ENCODE measurements at regions not wholly inside any gene's neighbourhood (a gene's known extent, or its start where the extent isn't known, plus 50 kb on each side); places are given as distances from the start of the nearest gene placed in this dataset.
"Not testable (repeated sequence)": the region's sequence is repeated elsewhere in the genome, so short reads cannot be mapped to it uniquely, and the experiment has no call there.

- DNase-seq, result no peak
Measured at GRCh38 chr1:235059221-235059620, 69.4 kb downstream of the TOMM20 start.

GRCh38 chr1:235058695-235059094 is 69.9 kb downstream of the TOMM20 start:
- DNase-seq, result no peak

GRCh38 chr1:235057385-235058306 is 71.0 kb downstream of the TOMM20 start:
- DNase-seq, result no peak

GRCh38 chr1:235056937-235057336 is 71.7 kb downstream of the TOMM20 start:
- DNase-seq, result no peak

GRCh38 chr1:235054936-235055335 is 73.7 kb downstream of the TOMM20 start:
- no peak for DNase-seq

- no peak for DNase-seq
Measured at GRCh38 chr1:235054466-235054865, 74.2 kb downstream of the TOMM20 start.

- DNase-seq, result no peak
Measured at GRCh38 chr1:235052067-235053008, 76.3 kb downstream of the TOMM20 start.

GRCh38 chr1:235051521-235051920 is 77.1 kb downstream of the TOMM20 start:
- DNase-seq, result peak; percentile 54

- peak; percentile 56 for DNase-seq
Measured at GRCh38 chr1:235050911-235051360, 77.7 kb downstream of the TOMM20 start.

GRCh38 chr1:235049716-235050378 is 78.8 kb downstream of the TOMM20 start:
- DNase-seq, result not testable (repeated sequence)

GRCh38 chr1:235049217-235049616 is 79.4 kb downstream of the TOMM20 start:
- DNase-seq, result no peak

- DNase-seq, result no peak
Measured at GRCh38 chr1:235047331-235047871, 81.2 kb downstream of the TOMM20 start.

GRCh38 chr1:235045921-235046601 is 82.6 kb downstream of the TOMM20 start:
- DNase-seq, result no peak

GRCh38 chr1:235045034-235045690 is 83.5 kb downstream of the TOMM20 start:
- DNase-seq, result no peak

- no peak for DNase-seq
Measured at GRCh38 chr1:235043234-235043633, 85.4 kb downstream of the TOMM20 start.

GRCh38 chr1:235038701-235039100 is 89.9 kb downstream of the TOMM20 start:
- no peak for DNase-seq

- DNase-seq, result no peak
Measured at GRCh38 chr1:235035928-235036327, 92.7 kb downstream of the TOMM20 start.

- no peak for DNase-seq
Measured at GRCh38 chr1:235030919-235031596, 97.6 kb downstream of the TOMM20 start.

GRCh38 chr1:235027862-235028250 is 100.8 kb downstream of the TOMM20 start:
- no peak for DNase-seq

GRCh38 chr1:235027076-235027861 is 101.4 kb downstream of the TOMM20 start:
- DNase-seq, result no peak

Measured in hematopoietic multipotent progenitor cell treated with erythropoietin and hydrocortisone succinate and interleukin-3 and kit ligand, for 4 days (in vitro differentiated cells).